ENCODE measurements at regions not wholly inside any gene's neighbourhood (a gene's known extent, or its start where the extent isn't known, plus 50 kb on each side); places are given as distances from the start of the nearest gene placed in this dataset.

DNA sequence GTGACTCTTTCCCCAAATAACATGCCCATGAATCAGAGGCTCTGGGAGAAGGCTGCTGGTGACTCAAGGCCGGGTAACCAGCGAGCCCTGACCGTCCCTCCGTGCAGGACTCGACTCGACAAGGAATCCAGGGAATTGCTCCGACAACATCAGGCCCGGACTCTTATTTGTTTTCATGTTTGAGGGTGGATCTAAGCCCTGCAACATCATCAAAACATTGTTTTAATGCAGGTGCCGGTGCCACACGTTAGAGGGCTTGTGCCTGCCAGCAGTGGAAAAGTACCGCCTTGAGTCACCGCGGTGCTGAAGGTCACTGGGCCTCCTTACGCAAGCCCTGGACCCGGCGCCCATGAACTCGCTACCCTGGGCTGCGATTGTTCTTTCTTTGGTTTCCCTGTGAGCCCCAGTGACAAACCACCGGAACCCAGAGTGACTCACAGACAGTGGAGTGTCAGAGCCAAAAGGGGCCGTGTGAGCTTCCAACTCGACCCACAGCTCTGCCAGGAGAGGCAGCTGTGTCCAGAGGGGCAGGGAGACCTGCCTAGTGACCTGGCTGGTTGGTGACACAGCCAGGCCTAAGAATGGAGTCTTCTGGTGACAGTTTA is 139.4 kb upstream of the SHH start:
- H3K9ac ChIP-seq (ENCODE audit: low read depth in 1 of 2, low read length in 2 of 2) = no peak overlapping the region
- H3K9me3 ChIP-seq (ENCODE audit: control insufficient read depth in 4 of 4, low read length in 3 of 4) = no peaks in the 10 kb centered on the region
- no peak for DNase-seq (ENCODE audit: low spot score)
- H3K4me3 ChIP-seq (ENCODE audit: low read depth in 1 of 3, low read length in 3 of 3) = no peak overlapping the region
- H3K27me3 ChIP-seq (ENCODE audit: control insufficient read depth in 4 of 4, insufficient read depth in 4 of 4, low read length in 3 of 4) = no peaks in the 10 kb centered on the region
- H3K4me1 ChIP-seq (ENCODE audit: control insufficient read depth in 4 of 4, insufficient read depth in 4 of 4, low read length in 3 of 4) = peaks cover 3 to 17% (median 12%) of the 10 kb centered on the region in 4 donors
- TF ChIP-seq ZBTB33 (IDR thresholded peaks at IDR 0.05) (peak; percentile 75), SP1 (IDR thresholded peaks at IDR 0.05) (peak; percentile 95), RXRA (IDR thresholded peaks at IDR 0.05) (peak; percentile 94 to 99), TAF1 (conservative IDR thresholded peaks at IDR 0.05) (no peak), HNF4G (IDR thresholded peaks at IDR 0.05) (peak; percentile 68), GABPA (IDR thresholded peaks at IDR 0.05 in 1 of 2, conservative IDR thresholded peaks at IDR 0.05 in 1 of 2) (peak in 1 of 2 donors; percentile 71), FOXA2 (IDR thresholded peaks at IDR 0.05) (peak; percentile 49), HNF4A (conservative IDR thresholded peaks at IDR 0.05) (peak; percentile 90 to 96), MAX (IDR thresholded peaks at IDR 0.05) (peak; percentile 83), NR2F2 (IDR thresholded peaks at IDR 0.05) (no peak), FOXA1 (IDR thresholded peaks at IDR 0.05) (peak; percentile 74), YY1 (IDR thresholded peaks at IDR 0.05) (peak; percentile 88), REST (IDR thresholded peaks at IDR 0.05) (peak; percentile 66), ATF3 (IDR thresholded peaks at IDR 0.05) (peak; percentile 89), CTCF (IDR thresholded peaks at IDR 0.05; ENCODE audit: low read depth, low read length, missing input control) (no peak), RAD21 (IDR thresholded peaks at IDR 0.05) (peak; percentile 67 to 68), JUND (IDR thresholded peaks at IDR 0.05) (peak; percentile 88 to 98), EGR1 (IDR thresholded peaks at IDR 0.05; ENCODE audit: low read depth in 2 of 2) (peak in 1 of 2 donors; percentile 88)
- H3K27ac ChIP-seq (ENCODE audit: low read depth in 1 of 2, low read length in 2 of 2) = peak overlapping the region; percentile 72 to 86
- H3K36me3 ChIP-seq (ENCODE audit: control insufficient read depth in 4 of 4, insufficient read depth in 3 of 4, low read depth in 1 of 4, low read length in 3 of 4) = no peaks in the 10 kb centered on the region
- WGBS = 32% methylated on average over 21 of the region's 21 CpGs
